Lung (tissue), 11 donors: ENCODE measurements at regions not wholly inside any gene's neighbourhood (a gene's known extent, or its start where the extent isn't known, plus 50 kb on each side); places are given as distances from the start of the nearest gene placed in this dataset.

ENCODE experiments used
- ATAC-seq: fragments of 200-7000 bp; cut with Tn5 transposase; one replicate; pipeline ENCODE4 v1.9.1; 2020; ENCODE audit warnings: moderate number of reproducible peaks; ENCODE audit not compliant: insufficient read depth, low FRiP score
- DNase-seq, 3 donors: peaks; one replicate each; pipeline ENCODE4 v3.0.0-alpha.2; 2013 to 2017
- H3K27ac ChIP-seq, 2 donors: one replicate each; pipeline ENCODE4 v1.5.1; 2013; ENCODE audit warnings: mild to moderate bottlenecking in 2 of 2, moderate library complexity in 2 of 2, control low read depth in 1 of 2, inconsistent platforms in 1 of 2, low read depth in 1 of 2, low read length in 1 of 2
- H3K27me3 ChIP-seq, 3 donors: one replicate each; pipeline ENCODE4 v1.5.1; 2013; ENCODE audit warnings: low read length in 2 of 3; ENCODE audit not compliant: control insufficient read depth in 3 of 3, insufficient read depth in 3 of 3
- H3K36me3 ChIP-seq, 4 donors: one replicate each; pipeline ENCODE4 v1.5.1; 2013; ENCODE audit warnings: low read length in 4 of 4, mild to moderate bottlenecking in 1 of 4, moderate library complexity in 1 of 4; ENCODE audit not compliant: control insufficient read depth in 4 of 4, insufficient read depth in 4 of 4
- H3K4me1 ChIP-seq, 5 donors: one replicate each; pipeline ENCODE4 v1.5.1; 2013; ENCODE audit warnings: low read length in 5 of 5, mild to moderate bottlenecking in 2 of 5, moderate library complexity in 1 of 5; ENCODE audit not compliant: control insufficient read depth in 5 of 5, insufficient read depth in 5 of 5
- H3K4me3 ChIP-seq: one replicate; pipeline ENCODE4 v1.5.1; 2013; ENCODE audit warnings: mild to moderate bottlenecking, control low read depth, moderate library complexity
- H3K9ac ChIP-seq, 2 donors: one replicate each; pipeline ENCODE4 v1.5.1; 2013; ENCODE audit warnings: low read length in 2 of 2, control low read depth in 1 of 2; ENCODE audit not compliant: insufficient read depth in 1 of 2
- H3K9me3 ChIP-seq, 4 donors: one replicate each; pipeline ENCODE4 v1.5.1; 2013; ENCODE audit warnings: low read length in 3 of 4, mild to moderate bottlenecking in 1 of 4, moderate library complexity in 1 of 4; ENCODE audit not compliant: control insufficient read depth in 4 of 4, insufficient read depth in 3 of 4
- whole genome bisulfite sequencing, 2 donors: extraction: QIAGEN DNeasy Blood & Tissue Kit; methylation state at CpG; one replicate each; pipeline ENCODE4 v1.1.7; 2013; 5-methylcytosine and 5-hydroxymethylcytosine counted together
- TF ChIP-seq, protein P1 (sequence below): IDR thresholded peaks from 2 replicates; pipeline ENCODE4 v1.5.1; 2012; ENCODE audit warnings: mild to moderate bottlenecking; ENCODE audit errors: control extremely low read depth, extremely low read depth
- donor health status: control.
- donor health status: control.
- donor health status: Bipolar disorder and iron deficiency.
- donor health status: healthy.
- donor health status: DM: yes; HTN: yes; CAD: no.

DNA sequence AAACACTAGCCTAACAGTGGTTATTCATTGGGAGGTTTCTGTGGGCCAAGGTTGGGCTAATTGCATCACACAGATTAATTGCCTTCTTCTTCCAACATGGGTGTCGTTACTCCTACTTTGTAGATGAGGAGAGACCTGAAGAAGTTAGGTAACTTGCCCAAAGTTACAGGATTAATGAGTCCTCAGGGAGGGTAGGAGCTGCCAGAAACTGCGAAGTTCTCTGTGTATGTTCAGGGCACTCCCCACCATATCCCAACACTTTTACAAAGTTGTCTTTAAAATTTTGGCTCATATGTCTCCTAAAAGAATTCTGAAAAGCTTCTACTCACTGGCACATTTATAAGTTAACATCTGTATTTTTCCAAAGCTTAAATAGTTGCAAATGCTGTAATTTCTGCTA lies 323.5 kb upstream of the HSF2 start:
- TF ChIP-seq, protein P1, sequence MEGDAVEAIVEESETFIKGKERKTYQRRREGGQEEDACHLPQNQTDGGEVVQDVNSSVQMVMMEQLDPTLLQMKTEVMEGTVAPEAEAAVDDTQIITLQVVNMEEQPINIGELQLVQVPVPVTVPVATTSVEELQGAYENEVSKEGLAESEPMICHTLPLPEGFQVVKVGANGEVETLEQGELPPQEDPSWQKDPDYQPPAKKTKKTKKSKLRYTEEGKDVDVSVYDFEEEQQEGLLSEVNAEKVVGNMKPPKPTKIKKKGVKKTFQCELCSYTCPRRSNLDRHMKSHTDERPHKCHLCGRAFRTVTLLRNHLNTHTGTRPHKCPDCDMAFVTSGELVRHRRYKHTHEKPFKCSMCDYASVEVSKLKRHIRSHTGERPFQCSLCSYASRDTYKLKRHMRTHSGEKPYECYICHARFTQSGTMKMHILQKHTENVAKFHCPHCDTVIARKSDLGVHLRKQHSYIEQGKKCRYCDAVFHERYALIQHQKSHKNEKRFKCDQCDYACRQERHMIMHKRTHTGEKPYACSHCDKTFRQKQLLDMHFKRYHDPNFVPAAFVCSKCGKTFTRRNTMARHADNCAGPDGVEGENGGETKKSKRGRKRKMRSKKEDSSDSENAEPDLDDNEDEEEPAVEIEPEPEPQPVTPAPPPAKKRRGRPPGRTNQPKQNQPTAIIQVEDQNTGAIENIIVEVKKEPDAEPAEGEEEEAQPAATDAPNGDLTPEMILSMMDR: no peak
- WGBS, 2 donors: 54 to 71% methylated on average over 2 of the region's 2 CpGs
- H3K27ac ChIP-seq: no peak overlapping the region
- H3K9ac ChIP-seq: no peak overlapping the region
- no peak overlapping the region for H3K4me3 ChIP-seq
- no peaks in the 10 kb centered on the region for H3K27me3 ChIP-seq
- DNase-seq: no peak
- H3K9me3 ChIP-seq: no peaks in the 10 kb centered on the region
- no peak for ATAC-seq
- no peaks in the 10 kb centered on the region for H3K36me3 ChIP-seq
- peaks cover 0 to 3% (median 0%) of the 10 kb centered on the region in 5 donors for H3K4me1 ChIP-seq

DNA sequence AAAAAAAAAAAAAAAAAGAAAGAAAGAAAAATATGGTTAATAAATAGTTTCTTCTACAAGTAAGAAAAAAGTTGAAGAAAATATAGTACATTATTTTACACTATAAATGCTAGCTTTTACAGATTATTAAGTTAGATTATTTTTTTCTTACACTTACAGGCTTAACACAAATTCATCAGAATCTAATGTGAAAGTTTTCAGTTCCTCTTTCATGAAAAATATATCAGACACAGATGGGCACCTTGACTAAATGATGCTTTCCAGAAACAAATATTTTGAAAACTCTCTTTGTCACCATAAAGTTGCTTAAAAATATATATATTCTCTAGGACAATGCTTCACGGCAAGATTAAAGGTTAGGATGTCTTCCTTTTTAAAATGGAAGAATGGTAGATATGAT lies 321.8 kb upstream of the HSF2 start:
- Histone ChIP-seq H3K9ac (no peak overlapping the region), H3K4me1 (peaks cover 0 to 3% (median 0%) of the 10 kb centered on the region in 5 donors), H3K27me3 (no peaks in the 10 kb centered on the region), H3K27ac (no peak overlapping the region), H3K4me3 (no peak overlapping the region), H3K9me3 (no peaks in the 10 kb centered on the region), H3K36me3 (no peaks in the 10 kb centered on the region)
- ATAC-seq: no peak
- 93 to 94% methylated on average over 1 of the region's 1 CpG for WGBS, 2 donors
- TF ChIP-seq, protein P1: no peak
- no peak for DNase-seq

DNA sequence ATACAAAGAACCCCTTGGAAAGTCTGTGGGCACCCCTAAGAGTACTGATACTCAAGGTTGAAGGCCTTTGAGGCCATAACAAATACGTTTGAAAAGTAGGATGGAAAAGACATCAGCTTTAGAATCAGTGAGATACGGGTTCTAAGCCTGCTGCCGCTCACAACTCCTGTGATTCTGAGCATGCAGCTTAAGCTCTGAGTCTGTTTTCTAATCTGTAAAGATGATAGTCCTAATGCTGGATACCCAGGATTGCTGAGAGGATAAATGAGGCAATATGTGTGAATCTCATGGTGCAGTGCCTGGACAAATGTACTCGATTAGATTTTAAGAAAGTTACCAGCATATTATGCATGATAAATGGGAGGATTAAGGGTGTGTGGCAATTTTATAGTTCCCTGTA lies 321.0 kb upstream of the HSF2 start:
- H3K4me1 ChIP-seq: peaks cover 0 to 3% (median 0%) of the 10 kb centered on the region in 5 donors
- 80 to 86% methylated on average over 4 of the region's 4 CpGs for WGBS, 2 donors
- DNase-seq: no peak
- H3K9me3 ChIP-seq: no peaks in the 10 kb centered on the region
- H3K9ac ChIP-seq: no peak overlapping the region
- TF ChIP-seq, protein P1: no peak
- H3K4me3 ChIP-seq: no peak overlapping the region
- H3K36me3 ChIP-seq: no peaks in the 10 kb centered on the region
- ATAC-seq: no peak
- H3K27me3 ChIP-seq: no peaks in the 10 kb centered on the region
- H3K27ac ChIP-seq: no peak overlapping the region

DNA sequence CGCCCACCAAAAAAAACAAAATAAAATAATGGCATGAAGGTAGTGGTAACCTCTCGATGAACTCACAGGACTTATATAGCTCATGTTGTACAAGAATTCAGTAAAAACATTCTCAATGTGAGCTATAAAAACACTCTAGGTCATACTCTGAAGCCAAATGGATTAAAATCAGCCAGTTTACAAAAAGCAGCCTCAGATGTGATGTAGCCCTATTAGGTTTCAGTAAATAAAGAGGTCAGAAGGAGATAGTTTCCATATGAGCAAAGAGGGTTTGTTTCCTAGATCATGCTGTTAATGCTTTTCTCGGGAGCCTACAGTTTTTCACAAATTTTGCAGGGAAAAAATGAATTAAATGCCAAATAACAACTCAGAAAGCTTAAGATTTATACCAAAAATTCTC lies 319.5 kb upstream of the HSF2 start:
- no peaks in the 10 kb centered on the region for H3K36me3 ChIP-seq
- ATAC-seq (no peak), DNase-seq (no peak)
- TF ChIP-seq, protein P1: no peak
- no peak overlapping the region for H3K9ac ChIP-seq
- no peak overlapping the region for H3K4me3 ChIP-seq
- H3K9me3 ChIP-seq: no peaks in the 10 kb centered on the region
- H3K27me3 ChIP-seq: no peaks in the 10 kb centered on the region
- 86 to 91% methylated on average over 3 of the region's 3 CpGs for WGBS, 2 donors
- H3K27ac ChIP-seq: no peak overlapping the region
- peaks cover 0 to 3% (median 0%) of the 10 kb centered on the region in 5 donors for H3K4me1 ChIP-seq
